Activated CD4-positive, alpha-beta T cell treated with anti-CD3 and anti-CD28 coated beads for 36 hours (primary cell): ENCODE measurements at regions not wholly inside any gene's neighbourhood (a gene's known extent, or its start where the extent isn't known, plus 50 kb on each side); places are given as distances from the start of the nearest gene placed in this dataset.

Source experiments
- ATAC-seq: fragments of 200-7000 bp; cut with Tn5 transposase; one replicate; pipeline ENCODE4 v1.10.0; 2021; ENCODE audit warnings: mild to moderate bottlenecking, moderate library complexity
- CTCF ChIA-PET: fragments of 350-600 bp; sonication (Branson Sonifier 250); formaldehyde crosslinking; loops from one replicate; lab custom pipeline; 2021; ENCODE audit warnings: antibody characterized with exemption; lab: Charles Lee
- POLR2A ChIA-PET: fragments of 350-600 bp; sonication (Branson Sonifier 250); formaldehyde crosslinking; loops from one replicate; lab custom pipeline; 2021; ENCODE audit warnings: antibody characterized with exemption, inconsistent platforms; lab: Charles Lee
- DNase-seq: peaks from one replicate; pipeline ENCODE4 v3.0.0-alpha.2; 2020
- H3K27ac Mint-ChIP-seq: one replicate; pipeline ENCODE4 v1.8.0; 2021; ENCODE audit warnings: mixed read lengths
- H3K27me3 Mint-ChIP-seq: one replicate; pipeline ENCODE4 v1.8.0; 2021; ENCODE audit warnings: mixed read lengths
- H3K36me3 Mint-ChIP-seq: one replicate; pipeline ENCODE4 v1.8.0; 2021; ENCODE audit warnings: low read depth, mixed read lengths
- H3K4me1 Mint-ChIP-seq: one replicate; pipeline ENCODE4 v1.8.0; 2021; ENCODE audit warnings: mixed read lengths
- H3K4me3 Mint-ChIP-seq: one replicate; pipeline ENCODE4 v1.8.0; 2021; ENCODE audit warnings: mild to moderate bottlenecking, moderate library complexity, mixed read lengths
- H3K9me3 Mint-ChIP-seq: one replicate; pipeline ENCODE4 v1.8.0; 2021; ENCODE audit warnings: low read depth, mixed read lengths
- intact Hi-C, 2 experiments: fragments of 100-400 bp; cut with DNase I in 1 of 2; cut with micrococcal nuclease in 1 of 2; formaldehyde crosslinking; loops; one replicate each; pipeline versions ENCODE4 v1.14.2 to v1.15.1; 2022 to 2024; cut with DNase I, micrococcal nuclease

- Mint-ChIP-seq H3K27me3 (peaks cover 8% of the 10 kb centered on the region), H3K9me3 (no peaks in the 10 kb centered on the region), H3K36me3 (no peaks in the 10 kb centered on the region), H3K4me1 (no peaks in the 10 kb centered on the region), H3K4me3 (no peak overlapping the region), H3K27ac (no peak overlapping the region)
- ChIA-PET CTCF (no interaction called here), POLR2A (no interaction called here)
- intact Hi-C loops = no loop called here
- ATAC-seq (no peak), DNase-seq (no peak)
Measured at GRCh38 chr2:226664661-226665060, 135.0 kb downstream of the IRS1 start.

GRCh38 chr2:226664140-226664539 lies 135.5 kb downstream of the IRS1 start:
- ATAC-seq (no peak), DNase-seq (no peak)
- H3K27me3 Mint-ChIP-seq = peaks cover 5% of the 10 kb centered on the region
- intact Hi-C loops = no loop called here
- H3K4me3 Mint-ChIP-seq = no peak overlapping the region
- no peak overlapping the region for H3K27ac Mint-ChIP-seq
- POLR2A ChIA-PET = no interaction called here
- CTCF ChIA-PET = no interaction called here
- H3K4me1 Mint-ChIP-seq = no peaks in the 10 kb centered on the region
- H3K9me3 Mint-ChIP-seq = no peaks in the 10 kb centered on the region
- H3K36me3 Mint-ChIP-seq = no peaks in the 10 kb centered on the region

GRCh38 chr2:226661789-226662545 lies 137.7 kb downstream of the IRS1 start:
- DNase-seq = no peak
- Mint-ChIP-seq H3K27me3 (peaks cover 4% of the 10 kb centered on the region), H3K4me1 (no peaks in the 10 kb centered on the region), H3K4me3 (no peak overlapping the region), H3K9me3 (no peaks in the 10 kb centered on the region), H3K36me3 (no peaks in the 10 kb centered on the region), H3K27ac (no peak overlapping the region)
- ATAC-seq = no peak
- intact Hi-C loops = no loop called here
- POLR2A ChIA-PET = no interaction called here
- CTCF ChIA-PET = no interaction called here

- ChIA-PET POLR2A (no interaction called here), CTCF (no interaction called here)
- Mint-ChIP-seq H3K27me3 (peaks cover 4% of the 10 kb centered on the region), H3K36me3 (no peaks in the 10 kb centered on the region), H3K4me3 (no peak overlapping the region), H3K4me1 (no peaks in the 10 kb centered on the region), H3K27ac (no peak overlapping the region), H3K9me3 (no peaks in the 10 kb centered on the region)
- DNase-seq (no peak), ATAC-seq (no peak)
- intact Hi-C loops = no loop called here
Measured at GRCh38 chr2:226660526-226660925, 139.1 kb downstream of the IRS1 start.

- peaks cover 4% of the 10 kb centered on the region for H3K27me3 Mint-ChIP-seq
- ATAC-seq (no peak), DNase-seq (no peak)
- H3K9me3 Mint-ChIP-seq = no peaks in the 10 kb centered on the region
- no peak overlapping the region for H3K4me3 Mint-ChIP-seq
- H3K36me3 Mint-ChIP-seq = no peaks in the 10 kb centered on the region
- H3K4me1 Mint-ChIP-seq = no peaks in the 10 kb centered on the region
- ChIA-PET CTCF (no interaction called here), POLR2A (no interaction called here)
- H3K27ac Mint-ChIP-seq = no peak overlapping the region
- intact Hi-C loops = no loop called here
Measured at GRCh38 chr2:226660124-226660523, 139.5 kb downstream of the IRS1 start.

- ATAC-seq = no peak
- Mint-ChIP-seq H3K9me3 (no peaks in the 10 kb centered on the region), H3K4me3 (no peak overlapping the region), H3K27me3 (no peaks in the 10 kb centered on the region), H3K4me1 (no peaks in the 10 kb centered on the region), H3K36me3 (no peaks in the 10 kb centered on the region), H3K27ac (no peak overlapping the region)
- no peak for DNase-seq
- POLR2A ChIA-PET = no interaction called here
- CTCF ChIA-PET = no interaction called here
- intact Hi-C loops = loop anchor here in 1 of 2 experiments (10.0 kb wide), 1 partner anchor 325 kb away; no protein-coding TSS in a partner anchor
Measured at GRCh38 chr2:226659410-226659809, 140.2 kb downstream of the IRS1 start.

- Mint-ChIP-seq H3K4me3 (no peak overlapping the region), H3K36me3 (no peaks in the 10 kb centered on the region), H3K4me1 (no peaks in the 10 kb centered on the region), H3K27ac (no peak overlapping the region), H3K27me3 (no peaks in the 10 kb centered on the region), H3K9me3 (no peaks in the 10 kb centered on the region)
- ChIA-PET CTCF (no interaction called here), POLR2A (no interaction called here)
- ATAC-seq (no peak), DNase-seq (no peak)
- intact Hi-C loops = loop anchor here in 1 of 2 experiments (10.0 kb wide), 1 partner anchor 326 kb away; no protein-coding TSS in a partner anchor
Measured at GRCh38 chr2:226658555-226658954, 141.1 kb downstream of the IRS1 start.

- Mint-ChIP-seq H3K27ac (no peak overlapping the region), H3K27me3 (no peaks in the 10 kb centered on the region), H3K9me3 (no peaks in the 10 kb centered on the region), H3K4me3 (no peak overlapping the region), H3K36me3 (no peaks in the 10 kb centered on the region), H3K4me1 (peaks cover 2% of the 10 kb centered on the region)
- CTCF ChIA-PET = no interaction called here
- POLR2A ChIA-PET = interaction anchor here (0.6 kb wide), 1 partner anchor 200 kb away, joined by 3 read pairs; no protein-coding TSS in a partner anchor
- ATAC-seq (no peak), DNase-seq (no peak)
- intact Hi-C loops = loop anchor here in 1 of 2 experiments (10.0 kb wide), 1 partner anchor 327 kb away; no protein-coding TSS in a partner anchor
Measured at GRCh38 chr2:226657340-226658053, 142.1 kb downstream of the IRS1 start.

- no peak for ATAC-seq
- H3K36me3 Mint-ChIP-seq = no peaks in the 10 kb centered on the region
- ChIA-PET CTCF (no interaction called here), POLR2A (no interaction called here)
- H3K9me3 Mint-ChIP-seq = no peaks in the 10 kb centered on the region
- no peak overlapping the region for H3K4me3 Mint-ChIP-seq
- intact Hi-C loops = loop anchor here in 1 of 2 experiments (10.0 kb wide), 1 partner anchor 328 kb away; no protein-coding TSS in a partner anchor
- no peak overlapping the region for H3K27ac Mint-ChIP-seq
- no peaks in the 10 kb centered on the region for H3K27me3 Mint-ChIP-seq
- peaks cover 9% of the 10 kb centered on the region for H3K4me1 Mint-ChIP-seq
- DNase-seq = no peak
Measured at GRCh38 chr2:226656367-226656766, 143.3 kb downstream of the IRS1 start.

GRCh38 chr2:226655871-226656270 lies 143.7 kb downstream of the IRS1 start:
- no peaks in the 10 kb centered on the region for H3K36me3 Mint-ChIP-seq
- ATAC-seq (no peak), DNase-seq (no peak)
- no peaks in the 10 kb centered on the region for H3K27me3 Mint-ChIP-seq
- no peaks in the 10 kb centered on the region for H3K9me3 Mint-ChIP-seq
- ChIA-PET POLR2A (no interaction called here), CTCF (no interaction called here)
- H3K4me3 Mint-ChIP-seq = no peak overlapping the region
- H3K4me1 Mint-ChIP-seq = peaks cover 9% of the 10 kb centered on the region
- intact Hi-C loops = loop anchor here in 1 of 2 experiments (10.0 kb wide), 1 partner anchor 329 kb away; no protein-coding TSS in a partner anchor
- H3K27ac Mint-ChIP-seq = no peak overlapping the region

- H3K27ac Mint-ChIP-seq = no peak overlapping the region
- ATAC-seq = no peak
- peaks cover 20% of the 10 kb centered on the region for H3K4me1 Mint-ChIP-seq
- no peak overlapping the region for H3K4me3 Mint-ChIP-seq
- intact Hi-C loops = loop anchor here in 1 of 2 experiments (1.0 to 10.0 kb wide), 3 partner anchors 146 to 332 kb away; partner anchors contain the start of gene IRS1
- CTCF ChIA-PET = interaction anchor here (1.1 to 1.4 kb wide), 3 partner anchors 13 to 149 kb away, joined by 3 to 4 read pairs (median 3); no protein-coding TSS in a partner anchor
- peaks cover 14% of the 10 kb centered on the region for H3K36me3 Mint-ChIP-seq
- POLR2A ChIA-PET = no interaction called here
- H3K27me3 Mint-ChIP-seq = peaks cover 4% of the 10 kb centered on the region
- peaks cover 9% of the 10 kb centered on the region for H3K9me3 Mint-ChIP-seq
- no peak for DNase-seq
Measured at GRCh38 chr2:226652983-226653765, 146.4 kb downstream of the IRS1 start.
